ENCODE measurements at regions not wholly inside any gene's neighbourhood (a gene's known extent, or its start where the extent isn't known, plus 50 kb on each side); places are given as distances from the start of the nearest gene placed in this dataset.

DNA sequence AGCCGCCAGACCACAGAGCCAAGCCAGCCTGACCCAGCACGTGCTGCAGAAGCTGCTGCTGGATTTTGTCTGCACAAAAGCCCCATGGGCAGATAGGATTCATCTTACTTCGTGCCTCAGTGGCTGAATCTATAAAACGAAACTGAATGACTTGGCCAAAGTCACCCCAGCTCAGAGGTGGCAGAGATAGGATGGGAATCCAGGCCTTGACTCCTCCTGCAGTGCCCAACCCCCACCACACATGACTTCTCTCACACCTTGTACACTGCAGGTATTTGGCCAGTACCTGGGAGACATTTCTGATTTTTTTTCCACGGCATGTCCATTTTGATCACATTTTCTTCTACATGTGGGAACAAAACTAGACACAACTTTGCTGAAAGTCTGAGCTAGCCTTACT, 182.1 kb downstream of the ANKRD60 start:
- Histone ChIP-seq H3K79me2 (ENCODE audit: control insufficient read depth, insufficient read depth, low read length, poor library complexity) (no peaks in the 10 kb centered on the region), H3K27me3 (ENCODE audit: insufficient read depth, low read length) (no peaks in the 10 kb centered on the region), H2BK120ac (ENCODE audit: insufficient read depth, low read length, poor library complexity) (no peak overlapping the region), H3K23ac (ENCODE audit: low read length) (no peak overlapping the region), H4K8ac (ENCODE audit: low read depth, low read length) (no peak overlapping the region), H4K12ac (ENCODE audit: low read depth, low read length) (no peak overlapping the region), H3K18ac (ENCODE audit: low read length) (no peak overlapping the region), H3K4me3 (ENCODE audit: low read depth, low read length) (no peak overlapping the region), H2BK12ac (ENCODE audit: low read length) (no peak overlapping the region), H2AFZ (ENCODE audit: insufficient read depth, low read length, poor library complexity) (no peak overlapping the region), H3K14ac (ENCODE audit: low read length) (no peak overlapping the region), H3K4me2 (ENCODE audit: low read length) (no peak overlapping the region), H4K91ac (ENCODE audit: low read depth, low read length) (no peak overlapping the region), H3K4me1 (ENCODE audit: control insufficient read depth in 1 of 2, insufficient read depth in 2 of 2, low read length in 2 of 2) (no peaks in the 10 kb centered on the region), H3K27ac (ENCODE audit: low read depth, low read length) (no peak overlapping the region), H2BK5ac (ENCODE audit: low read depth, low read length, poor library complexity) (no peak overlapping the region), H3K9me3 (ENCODE audit: insufficient read depth, low read depth, low read length) (no peaks in the 10 kb centered on the region), H2AK5ac (ENCODE audit: low read length) (no peak overlapping the region), H3K4ac (ENCODE audit: low read depth, low read length) (no peak overlapping the region), H3K9ac (ENCODE audit: low read length) (no peak overlapping the region), H3K79me1 (ENCODE audit: low read length) (no peaks in the 10 kb centered on the region), H3K36me3 (ENCODE audit: control insufficient read depth in 1 of 2, insufficient read depth in 2 of 2, low read length in 2 of 2) (no peaks in the 10 kb centered on the region)
- DNase-seq, result no peak
- no CpG with 5 or more reads among the region's 5 CpGs for WGBS (ENCODE audit: extremely low coverage, insufficient coverage, insufficient read length)

DNA sequence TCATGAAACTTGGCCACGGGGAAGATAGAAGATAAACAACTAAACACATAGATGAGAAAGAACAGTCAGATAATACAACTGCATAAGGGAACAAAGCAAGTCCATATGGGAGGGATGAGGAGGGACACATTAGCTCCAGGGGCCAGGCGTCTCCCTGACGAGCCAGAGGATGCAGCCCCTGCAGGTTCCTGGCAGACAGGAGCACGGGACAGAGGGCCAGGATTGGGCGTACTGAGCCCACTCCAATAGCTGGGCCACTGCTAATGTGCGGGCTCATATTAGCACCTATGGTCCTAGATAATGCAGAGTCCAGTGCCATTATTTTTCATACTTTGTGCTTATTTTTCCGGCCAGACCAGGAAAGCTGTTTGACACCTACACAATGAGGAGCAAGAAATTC, 182.9 kb downstream of the ANKRD60 start:
- no CpG with 5 or more reads among the region's 7 CpGs for WGBS (ENCODE audit: extremely low coverage, insufficient coverage, insufficient read length)
- no peak overlapping the region for H3K18ac ChIP-seq (ENCODE audit: low read length)
- no peak overlapping the region for H2BK120ac ChIP-seq (ENCODE audit: insufficient read depth, low read length, poor library complexity)
- H3K14ac ChIP-seq (ENCODE audit: low read length), result no peak overlapping the region
- H2BK12ac ChIP-seq (ENCODE audit: low read length), result no peak overlapping the region
- no peak overlapping the region for H2AFZ ChIP-seq (ENCODE audit: insufficient read depth, low read length, poor library complexity)
- no peaks in the 10 kb centered on the region for H3K36me3 ChIP-seq (ENCODE audit: control insufficient read depth in 1 of 2, insufficient read depth in 2 of 2, low read length in 2 of 2)
- no peak overlapping the region for H3K9ac ChIP-seq (ENCODE audit: low read length)
- H4K91ac ChIP-seq (ENCODE audit: low read depth, low read length), result no peak overlapping the region
- H3K4ac ChIP-seq (ENCODE audit: low read depth, low read length), result no peak overlapping the region
- H3K4me2 ChIP-seq (ENCODE audit: low read length), result no peak overlapping the region
- H3K27me3 ChIP-seq (ENCODE audit: insufficient read depth, low read length), result no peaks in the 10 kb centered on the region
- no peak for DNase-seq
- no peaks in the 10 kb centered on the region for H3K9me3 ChIP-seq (ENCODE audit: insufficient read depth, low read depth, low read length)
- no peak overlapping the region for H2AK5ac ChIP-seq (ENCODE audit: low read length)
- no peak overlapping the region for H3K27ac ChIP-seq (ENCODE audit: low read depth, low read length)
- no peak overlapping the region for H4K12ac ChIP-seq (ENCODE audit: low read depth, low read length)
- H3K79me2 ChIP-seq (ENCODE audit: control insufficient read depth, insufficient read depth, low read length, poor library complexity), result no peaks in the 10 kb centered on the region
- no peak overlapping the region for H3K23ac ChIP-seq (ENCODE audit: low read length)
- H2BK5ac ChIP-seq (ENCODE audit: low read depth, low read length, poor library complexity), result no peak overlapping the region
- no peak overlapping the region for H4K8ac ChIP-seq (ENCODE audit: low read depth, low read length)
- H3K4me1 ChIP-seq (ENCODE audit: control insufficient read depth in 1 of 2, insufficient read depth in 2 of 2, low read length in 2 of 2), result no peaks in the 10 kb centered on the region
- no peaks in the 10 kb centered on the region for H3K79me1 ChIP-seq (ENCODE audit: low read length)
- no peak overlapping the region for H3K4me3 ChIP-seq (ENCODE audit: low read depth, low read length)

DNA sequence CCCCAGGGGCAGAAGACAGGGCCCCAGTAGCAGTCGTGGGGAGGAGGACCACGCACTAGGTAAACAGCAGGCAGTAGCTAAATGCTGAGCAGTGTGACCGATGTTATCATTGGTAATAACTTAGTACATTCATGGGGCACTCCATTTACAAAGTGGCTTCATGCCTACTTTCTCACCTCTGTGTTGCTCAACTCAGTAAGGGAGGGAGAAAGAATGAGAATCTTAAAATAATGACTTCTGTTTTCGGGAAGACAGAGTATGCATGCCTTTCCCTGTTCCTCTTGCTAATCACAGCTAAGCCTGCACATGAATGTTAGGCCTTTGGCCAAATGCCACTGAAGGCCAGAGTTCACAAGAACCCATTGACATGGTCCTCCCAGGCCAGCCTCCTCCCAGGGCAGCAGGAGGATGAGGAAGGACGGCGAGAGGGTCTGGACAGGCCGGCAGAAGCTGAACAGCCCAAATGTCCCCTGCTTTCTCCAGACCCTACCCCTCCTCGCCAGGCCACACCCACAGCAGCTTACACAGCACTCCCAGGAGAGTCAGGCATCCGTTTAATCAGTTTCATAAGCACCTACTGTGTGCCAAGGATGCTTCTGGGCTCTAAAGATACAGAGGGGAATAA, 183.4 kb downstream of the ANKRD60 start:
- Histone ChIP-seq H4K12ac (ENCODE audit: low read depth, low read length) (no peak overlapping the region), H2AFZ (ENCODE audit: insufficient read depth, low read length, poor library complexity) (no peak overlapping the region)
- WGBS (ENCODE audit: extremely low coverage, insufficient coverage, insufficient read length), result no CpG with 5 or more reads among the region's 9 CpGs

DNA sequence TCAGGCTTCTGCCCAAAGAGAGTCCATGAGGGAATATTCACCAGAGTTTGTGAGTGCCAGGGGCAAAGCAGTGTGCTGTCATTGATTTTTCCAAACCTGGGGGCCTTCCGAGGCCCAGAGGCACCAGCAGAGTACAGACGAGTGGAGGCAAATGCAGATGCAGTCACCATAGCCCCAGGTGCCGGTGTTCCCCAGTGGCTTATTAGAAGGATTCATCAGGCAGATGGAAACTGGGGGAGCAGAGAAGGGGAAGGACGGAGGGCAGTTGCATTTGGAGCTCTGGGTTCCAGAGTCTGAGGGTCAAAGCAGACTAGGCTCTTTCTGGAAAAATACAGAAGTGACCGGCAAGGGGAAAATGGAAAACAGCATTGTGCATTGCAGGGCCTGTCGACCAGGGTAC, 184.2 kb downstream of the ANKRD60 start:
- WGBS (ENCODE audit: extremely low coverage, insufficient coverage, insufficient read length), result no CpG with 5 or more reads among the region's 6 CpGs
- Histone ChIP-seq H3K4me1 (ENCODE audit: control insufficient read depth in 1 of 2, insufficient read depth in 2 of 2, low read length in 2 of 2) (no peaks in the 10 kb centered on the region), H3K36me3 (ENCODE audit: control insufficient read depth in 1 of 2, insufficient read depth in 2 of 2, low read length in 2 of 2) (no peaks in the 10 kb centered on the region), H4K91ac (ENCODE audit: low read depth, low read length) (no peak overlapping the region), H4K8ac (ENCODE audit: low read depth, low read length) (no peak overlapping the region), H2BK12ac (ENCODE audit: low read length) (no peak overlapping the region), H4K12ac (ENCODE audit: low read depth, low read length) (no peak overlapping the region), H3K4me3 (ENCODE audit: low read depth, low read length) (no peak overlapping the region), H3K79me1 (ENCODE audit: low read length) (no peaks in the 10 kb centered on the region), H2BK5ac (ENCODE audit: low read depth, low read length, poor library complexity) (no peak overlapping the region), H2AK5ac (ENCODE audit: low read length) (no peak overlapping the region), H3K27me3 (ENCODE audit: insufficient read depth, low read length) (no peaks in the 10 kb centered on the region), H2AFZ (ENCODE audit: insufficient read depth, low read length, poor library complexity) (no peak overlapping the region), H2BK120ac (ENCODE audit: insufficient read depth, low read length, poor library complexity) (no peak overlapping the region), H3K79me2 (ENCODE audit: control insufficient read depth, insufficient read depth, low read length, poor library complexity) (no peaks in the 10 kb centered on the region), H3K4ac (ENCODE audit: low read depth, low read length) (no peak overlapping the region), H3K23ac (ENCODE audit: low read length) (no peak overlapping the region), H3K4me2 (ENCODE audit: low read length) (no peak overlapping the region), H3K9me3 (ENCODE audit: insufficient read depth, low read depth, low read length) (no peaks in the 10 kb centered on the region), H3K14ac (ENCODE audit: low read length) (no peak overlapping the region), H3K18ac (ENCODE audit: low read length) (no peak overlapping the region), H3K27ac (ENCODE audit: low read depth, low read length) (no peak overlapping the region), H3K9ac (ENCODE audit: low read length) (no peak overlapping the region)
- no peak for DNase-seq

More for the DNA sequence above, 183.4 kb downstream of the ANKRD60 start:
- Histone ChIP-seq H3K4me3 (ENCODE audit: low read depth, low read length) (no peak overlapping the region), H2AK5ac (ENCODE audit: low read length) (no peak overlapping the region), H4K8ac (ENCODE audit: low read depth, low read length) (no peak overlapping the region), H3K9ac (ENCODE audit: low read length) (no peak overlapping the region), H3K9me3 (ENCODE audit: insufficient read depth, low read depth, low read length) (no peaks in the 10 kb centered on the region), H3K14ac (ENCODE audit: low read length) (no peak overlapping the region), H3K4me1 (ENCODE audit: control insufficient read depth in 1 of 2, insufficient read depth in 2 of 2, low read length in 2 of 2) (no peaks in the 10 kb centered on the region), H3K79me2 (ENCODE audit: control insufficient read depth, insufficient read depth, low read length, poor library complexity) (no peaks in the 10 kb centered on the region), H3K36me3 (ENCODE audit: control insufficient read depth in 1 of 2, insufficient read depth in 2 of 2, low read length in 2 of 2) (no peaks in the 10 kb centered on the region), H3K27me3 (ENCODE audit: insufficient read depth, low read length) (no peaks in the 10 kb centered on the region), H4K91ac (ENCODE audit: low read depth, low read length) (no peak overlapping the region), H3K23ac (ENCODE audit: low read length) (no peak overlapping the region), H3K79me1 (ENCODE audit: low read length) (no peaks in the 10 kb centered on the region), H3K4ac (ENCODE audit: low read depth, low read length) (no peak overlapping the region), H2BK5ac (ENCODE audit: low read depth, low read length, poor library complexity) (no peak overlapping the region), H2BK120ac (ENCODE audit: insufficient read depth, low read length, poor library complexity) (no peak overlapping the region), H3K18ac (ENCODE audit: low read length) (no peak overlapping the region), H3K27ac (ENCODE audit: low read depth, low read length) (no peak overlapping the region), H3K4me2 (ENCODE audit: low read length) (no peak overlapping the region), H2BK12ac (ENCODE audit: low read length) (no peak overlapping the region)
- no peak for DNase-seq
